Loucy (cell line): ENCODE measurements at regions not wholly inside any gene's neighbourhood (a gene's known extent, or its start where the extent isn't known, plus 50 kb on each side); places are given as distances from the start of the nearest gene placed in this dataset.

ENCODE experiments used
- H2AFZ ChIP-seq: fragments of 200-600 bp; sonication (generic); 2 replicates; pipeline ENCODE4 v1.6.0; 2016; ENCODE audit warnings: antibody characterized with exemption, mild to moderate bottlenecking, low read length, moderate library complexity
- H3F3A ChIP-seq: fragments of 200-600 bp; 2 replicates; pipeline ENCODE4 v1.6.0; 2016; ENCODE audit warnings: antibody characterized with exemption, low read depth, mild to moderate bottlenecking
- H3K27me3 ChIP-seq: fragments of 200-600 bp; sonication (generic); 2 replicates; pipeline ENCODE4 v1.6.1; 2014; ENCODE audit warnings: low read length, mild to moderate bottlenecking; ENCODE audit not compliant: insufficient read depth, poor library complexity, severe bottlenecking
- H3K36me3 ChIP-seq: fragments of 200-600 bp; sonication (generic); 2 replicates; pipeline ENCODE4 v1.6.1; 2016; ENCODE audit warnings: low read length; ENCODE audit not compliant: insufficient read depth
- H3K4me1 ChIP-seq: fragments of 200-600 bp; sonication (generic); 2 replicates; pipeline ENCODE4 v1.5.1; 2014; ENCODE audit warnings: low read length, mild to moderate bottlenecking; ENCODE audit not compliant: insufficient read depth, poor library complexity, severe bottlenecking
- H3K4me2 ChIP-seq: fragments of 200-600 bp; sonication (generic); 2 replicates; pipeline ENCODE4 v1.6.0; 2014; ENCODE audit warnings: antibody characterized with exemption, low read length, low read depth, mild to moderate bottlenecking; ENCODE audit not compliant: poor library complexity, severe bottlenecking
- H3K4me3 ChIP-seq: fragments of 200-600 bp; sonication (generic); 2 replicates; pipeline ENCODE4 v1.5.1; 2014; ENCODE audit warnings: low read length, mild to moderate bottlenecking, mixed read lengths; ENCODE audit not compliant: poor library complexity, severe bottlenecking
- H3K79me2 ChIP-seq: fragments of 200-600 bp; sonication (generic); 2 replicates; pipeline ENCODE4 v1.6.1; 2014; ENCODE audit warnings: low read length; ENCODE audit not compliant: insufficient read depth
- H3K9ac ChIP-seq: fragments of 200-600 bp; sonication (generic); 2 replicates; pipeline ENCODE4 v1.6.0; 2014; ENCODE audit warnings: mild to moderate bottlenecking, low read depth, low read length, moderate library complexity; ENCODE audit not compliant: poor library complexity, severe bottlenecking
- H3K9me2 ChIP-seq: fragments of 200-600 bp; sonication (generic); replicated peaks from 2 replicates; pipeline ENCODE4 v1.6.1; 2016; ENCODE audit warnings: low read depth, low read length, mixed read lengths
- H3K9me3 ChIP-seq: fragments of 200-600 bp; sonication (generic); 2 replicates; pipeline ENCODE4 v1.6.1; 2014; ENCODE audit warnings: mild to moderate bottlenecking, antibody characterized with exemption, low read length, low read depth; ENCODE audit not compliant: insufficient read depth
- H4K20me1 ChIP-seq: fragments of 200-600 bp; sonication (generic); 2 replicates; pipeline ENCODE4 v1.6.0; 2014; ENCODE audit warnings: antibody characterized with exemption, low read length, mild to moderate bottlenecking; ENCODE audit not compliant: insufficient read depth, poor library complexity, severe bottlenecking
- CTCF ChIP-seq: fragments of 200-600 bp; sonication (generic); conservative IDR thresholded peaks from 2 replicates; pipeline ENCODE4 v1.5.1; 2014; ENCODE audit warnings: mild to moderate bottlenecking, antibody characterized with exemption, low read length
- EZH2phosphoT487 ChIP-seq: fragments of 200-600 bp; IDR thresholded peaks from 2 replicates; pipeline ENCODE4 v1.6.1; 2018; ENCODE audit warnings: antibody characterized with exemption, mild to moderate bottlenecking, moderate library complexity, borderline replicate concordance

DNA sequence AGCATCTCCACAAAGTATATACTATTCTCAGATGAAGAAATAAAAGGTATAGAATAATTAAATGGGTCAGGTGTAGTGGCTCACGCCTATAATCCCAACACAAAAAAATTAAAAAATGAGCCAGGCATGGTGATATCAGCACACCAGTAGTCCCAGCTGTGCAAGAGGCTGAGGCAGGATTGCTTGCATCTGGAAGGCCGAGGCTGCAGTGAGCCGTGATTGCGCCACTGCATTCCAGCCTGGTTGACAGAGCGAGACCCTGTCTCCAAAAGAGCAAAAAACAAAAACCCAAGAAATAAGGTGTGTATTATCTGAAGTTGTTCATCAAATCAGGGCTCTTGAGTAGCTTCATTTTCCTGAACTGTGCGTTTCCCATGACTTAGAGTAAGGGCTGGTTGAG lies 83.2 kb upstream of the MYO10 start:
- H3K4me1 ChIP-seq = no peaks in the 10 kb centered on the region
- no peaks in the 10 kb centered on the region for H3K79me2 ChIP-seq
- H3K27me3 ChIP-seq = no peaks in the 10 kb centered on the region
- H3K9ac ChIP-seq = no peak overlapping the region
- H3K36me3 ChIP-seq = no peaks in the 10 kb centered on the region
- no peaks in the 10 kb centered on the region for H4K20me1 ChIP-seq
- peaks cover 4% of the 10 kb centered on the region; the same call in 1 of the 2 replicates for H3K9me3 ChIP-seq
- H3K9me2 ChIP-seq = no peaks in the 10 kb centered on the region
- TF ChIP-seq CTCF = no peak
- H2AFZ ChIP-seq = no peak overlapping the region
- H3K4me2 ChIP-seq = no peak overlapping the region
- no peak overlapping the region for H3K4me3 ChIP-seq
- no peaks in the 10 kb centered on the region for H3F3A ChIP-seq

DNA sequence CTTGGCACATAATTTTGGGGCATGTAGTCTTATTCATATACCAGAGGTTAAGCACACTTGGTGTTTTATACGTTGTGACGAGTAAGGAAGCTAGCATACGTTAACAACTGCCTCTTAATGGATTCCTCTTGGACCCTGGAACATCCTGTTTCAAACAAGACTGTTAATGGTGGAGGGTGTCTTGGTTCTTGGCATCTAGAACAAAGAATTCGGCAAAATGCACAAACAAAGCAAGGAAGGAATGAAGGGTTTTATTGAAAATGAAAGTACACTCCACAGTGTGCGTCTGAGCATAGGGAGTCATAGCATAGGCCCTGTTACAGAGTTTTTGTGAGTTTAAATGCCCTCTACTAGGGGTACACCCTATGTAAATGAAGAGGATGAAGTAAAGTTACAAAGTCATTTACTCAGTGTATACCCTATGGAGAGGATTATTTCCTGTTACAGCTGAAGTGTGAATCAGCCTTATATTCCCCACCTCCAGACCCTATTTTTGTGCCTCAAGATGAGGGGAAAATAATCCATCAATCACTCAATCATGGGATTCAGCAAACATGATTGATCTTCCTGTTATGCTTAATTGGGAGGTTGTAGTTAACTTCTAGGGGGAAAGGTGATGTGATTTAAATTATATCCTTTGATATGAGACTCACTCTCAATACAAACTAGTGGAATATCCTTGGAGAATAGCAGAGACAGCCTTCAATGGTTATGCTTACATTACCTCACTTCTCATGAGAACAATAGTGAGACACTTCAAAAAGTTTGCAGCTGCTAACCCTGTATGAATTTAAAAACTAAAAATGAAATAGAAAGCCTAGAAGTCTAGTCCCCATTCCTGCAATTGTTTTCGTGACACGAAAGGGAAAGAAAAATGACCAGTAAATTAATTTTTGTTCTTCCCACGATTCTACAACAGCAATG lies 84.9 kb upstream of the MYO10 start:
- Histone ChIP-seq H3K9me2 (no peaks in the 10 kb centered on the region), H3K4me1 (no peaks in the 10 kb centered on the region), H3K4me2 (no peak overlapping the region), H3K79me2 (no peaks in the 10 kb centered on the region), H2AFZ (no peak overlapping the region), H3K36me3 (no peaks in the 10 kb centered on the region), H4K20me1 (no peaks in the 10 kb centered on the region), H3K9me3 (peaks cover 4% of the 10 kb centered on the region; the same call in 1 of the 2 replicates), H3F3A (no peaks in the 10 kb centered on the region), H3K27me3 (no peaks in the 10 kb centered on the region), H3K4me3 (no peak overlapping the region), H3K9ac (no peak overlapping the region)
- TF ChIP-seq EZH2phosphoT487 (no peak), CTCF (no peak)

DNA sequence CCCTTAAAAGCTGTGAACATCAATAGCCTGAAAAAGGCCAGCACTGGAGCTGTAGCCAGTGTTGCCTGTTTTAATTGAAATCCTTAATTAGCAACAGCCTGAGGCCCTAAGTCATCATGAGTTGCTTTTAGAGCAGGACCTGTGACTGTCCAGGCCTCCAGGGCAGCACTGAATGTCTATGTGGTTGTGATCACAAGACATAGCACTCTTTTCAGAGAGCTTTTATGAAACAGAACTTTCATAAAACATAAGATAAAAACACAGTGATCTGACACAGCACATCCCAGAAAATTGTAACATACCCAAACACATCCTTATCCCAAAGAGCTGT lies 85.5 kb upstream of the MYO10 start:
- Histone ChIP-seq H3K9me2 (no peaks in the 10 kb centered on the region), H3K4me2 (no peak overlapping the region), H2AFZ (no peak overlapping the region), H3K9ac (no peak overlapping the region), H3K36me3 (no peaks in the 10 kb centered on the region), H4K20me1 (no peaks in the 10 kb centered on the region), H3K4me1 (no peaks in the 10 kb centered on the region), H3K4me3 (no peak overlapping the region), H3K27me3 (no peaks in the 10 kb centered on the region), H3F3A (no peaks in the 10 kb centered on the region), H3K79me2 (no peaks in the 10 kb centered on the region), H3K9me3 (peaks cover 4% of the 10 kb centered on the region; the same call in 1 of the 2 replicates)
- TF ChIP-seq EZH2phosphoT487 (no peak), CTCF (no peak)
